HG02678 (cell line): ENCODE measurements at regions not wholly inside any gene's neighbourhood (a gene's known extent, or its start where the extent isn't known, plus 50 kb on each side); places are given as distances from the start of the nearest gene placed in this dataset.
"Not testable (repeated sequence)": the region's sequence is repeated elsewhere in the genome, so short reads cannot be mapped to it uniquely, and the experiment has no call there.

Experiments used
- ATAC-seq: cut with Tn5 transposase; IDR thresholded peaks from one replicate; pipeline ENCODE4 v1.9.1; 2021; ENCODE audit warnings: mild to moderate bottlenecking, moderate library complexity; ENCODE audit not compliant: unreplicated experiment

DNA sequence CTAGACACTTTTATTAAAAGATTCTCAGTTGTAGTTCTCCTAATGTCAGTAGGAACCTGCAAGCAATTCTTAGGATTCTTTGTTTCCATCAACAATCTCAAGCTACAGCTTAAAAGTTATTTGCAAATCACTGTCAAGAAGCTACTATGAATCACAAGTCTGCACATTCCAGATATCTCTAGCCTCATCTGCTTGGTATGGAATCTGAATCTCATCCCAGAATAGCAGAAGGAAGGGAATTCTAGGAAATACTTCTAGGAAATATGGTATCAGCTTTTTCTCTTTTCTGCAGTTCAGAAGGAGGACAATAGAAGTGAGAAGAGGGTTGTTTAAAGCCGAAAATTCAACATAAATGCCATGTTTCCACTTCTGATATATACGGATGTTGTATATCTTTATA, 792.2 kb upstream of the CDH9 start:
- ATAC-seq: no peak

GRCh38 chr5:27821681-27822080, 783.3 kb upstream of the CDH9 start:
- ATAC-seq: no peak

GRCh38 chr5:27818888-27819287, 780.5 kb upstream of the CDH9 start:
- ATAC-seq: no peak

- no peak for ATAC-seq
Observed at GRCh38 chr5:27814983-27815382, 776.6 kb upstream of the CDH9 start.

DNA sequence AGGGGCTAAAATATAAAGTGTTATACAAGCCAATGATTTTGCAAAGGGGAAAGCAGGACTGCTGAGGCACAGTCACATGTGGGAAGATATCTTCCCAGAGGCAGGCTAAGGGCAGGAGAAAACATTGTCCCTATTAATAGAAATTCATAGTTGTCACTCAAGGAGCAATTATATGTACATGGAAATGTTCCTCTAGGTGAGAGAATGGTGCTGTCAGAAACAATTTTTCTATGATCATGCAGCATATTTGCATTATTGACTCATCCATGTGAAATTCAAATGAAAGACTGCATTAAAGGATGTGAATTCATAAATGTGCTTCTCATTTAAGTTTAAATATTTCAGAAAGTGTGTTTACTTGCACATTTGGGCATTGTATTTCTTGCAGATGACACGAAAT, 775.9 kb upstream of the CDH9 start:
- ATAC-seq: no peak

- ATAC-seq: no peak
Observed at GRCh38 chr5:27810458-27810857, 772.1 kb upstream of the CDH9 start.

DNA sequence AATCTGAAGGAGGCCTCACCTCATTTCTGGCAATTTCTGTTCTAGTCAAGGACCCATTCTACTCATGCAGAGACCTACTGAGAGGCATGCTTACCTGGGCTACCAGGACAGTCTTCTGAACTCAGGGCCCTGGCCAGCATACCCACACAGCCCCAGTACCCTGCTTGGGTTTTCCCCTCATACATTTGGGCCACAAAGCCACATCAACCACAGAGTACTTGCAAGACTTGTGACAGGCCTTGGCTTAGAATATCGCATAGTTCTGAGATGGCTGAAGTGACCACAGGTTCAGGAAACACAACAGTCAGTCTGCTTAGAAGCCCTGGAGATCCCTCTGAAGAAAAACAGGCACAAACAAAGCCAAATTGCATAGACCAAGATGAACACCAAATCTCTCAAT, 758.8 kb upstream of the CDH9 start:
- ATAC-seq: no peak

DNA sequence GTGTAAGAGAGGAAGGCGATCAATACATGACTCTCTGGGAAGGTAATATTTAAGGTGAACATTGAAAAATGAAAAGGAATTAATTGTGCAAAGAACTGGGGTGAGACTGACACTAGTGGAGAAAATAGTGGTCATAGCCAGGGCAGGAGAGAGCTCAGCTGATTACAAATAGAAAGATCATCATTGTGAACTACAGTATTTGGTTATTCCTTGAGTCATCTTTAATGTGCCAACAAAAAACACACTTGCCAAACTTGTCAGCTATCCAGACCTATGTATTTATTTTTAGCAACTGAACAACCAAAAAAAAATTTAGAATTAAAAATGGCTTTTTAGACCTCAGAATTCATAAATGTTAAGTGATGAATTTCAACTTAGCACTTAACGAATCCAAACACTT, 749.8 kb upstream of the CDH9 start:
- ATAC-seq: no peak

- ATAC-seq: no peak
Observed at GRCh38 chr5:27784317-27784716, 745.9 kb upstream of the CDH9 start.

DNA sequence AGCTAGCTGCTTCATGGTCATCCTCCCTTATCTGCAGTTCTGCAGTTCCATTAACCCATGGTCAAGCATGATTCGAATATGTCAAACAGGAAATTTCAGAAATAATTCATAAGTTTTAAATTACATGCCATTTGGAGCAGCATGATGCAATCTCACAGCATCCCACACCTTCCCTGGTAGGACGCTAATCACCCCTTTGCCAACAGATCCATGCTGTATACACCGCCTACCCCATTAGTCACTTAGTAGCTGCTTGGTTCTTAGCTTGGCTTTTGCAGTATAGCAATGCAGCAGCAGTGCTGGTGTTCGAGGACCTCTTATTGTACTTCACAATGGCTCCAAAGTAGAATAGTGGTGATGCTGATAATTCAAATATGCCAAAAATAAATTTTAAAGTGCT, 739.7 kb upstream of the CDH9 start:
- ATAC-seq: no peak

DNA sequence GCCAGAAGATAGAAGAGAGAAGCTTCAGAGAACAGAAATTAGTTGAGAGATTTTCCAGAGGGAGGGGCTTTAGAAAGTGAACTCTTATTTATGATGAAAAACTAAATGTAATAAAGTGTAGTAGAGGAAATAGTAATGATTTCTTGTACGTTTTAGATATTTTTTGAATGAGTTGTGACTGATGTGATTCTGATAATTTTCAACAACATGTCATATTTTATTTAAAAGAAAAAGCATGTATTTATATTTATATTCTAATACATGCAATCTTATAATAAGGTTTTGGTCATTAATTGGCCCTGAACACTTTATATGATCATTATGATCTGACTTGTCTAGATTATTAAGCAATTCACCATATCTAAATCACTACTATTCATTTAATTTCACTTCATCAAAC, 735.2 kb upstream of the CDH9 start:
- no peak for ATAC-seq

GRCh38 chr5:27773166-27773565, 734.8 kb upstream of the CDH9 start:
- ATAC-seq: no peak

DNA sequence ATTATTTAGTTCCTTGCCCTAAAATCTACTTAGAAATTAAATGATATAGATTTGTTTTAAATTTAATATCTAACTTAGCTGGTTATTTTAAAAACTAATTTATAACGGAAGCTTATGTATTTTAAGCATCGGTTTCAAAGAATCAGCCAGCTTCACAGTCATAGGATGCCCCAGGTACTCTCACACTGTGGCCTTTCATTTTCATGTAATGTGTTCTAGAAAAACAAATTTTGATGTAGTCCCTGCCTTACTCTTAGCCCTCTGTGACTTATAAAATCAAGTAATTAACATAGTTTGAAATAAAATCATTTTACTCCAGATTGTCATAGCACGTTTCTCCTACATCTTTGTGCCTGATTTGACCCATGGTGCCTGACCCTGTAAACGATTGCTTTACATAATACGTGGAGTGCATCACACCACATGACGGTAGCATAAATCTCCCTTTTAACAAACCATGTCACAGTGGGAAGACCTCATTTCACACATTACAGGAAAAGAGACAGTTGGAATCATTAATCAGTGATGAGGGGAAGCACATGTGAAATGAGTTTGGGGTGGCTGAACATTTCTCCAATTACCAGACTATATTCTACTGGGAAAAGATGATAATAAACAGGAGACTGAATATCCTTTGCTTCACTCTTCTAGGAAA, 731.5 kb upstream of the CDH9 start:
- ATAC-seq: no peak

DNA sequence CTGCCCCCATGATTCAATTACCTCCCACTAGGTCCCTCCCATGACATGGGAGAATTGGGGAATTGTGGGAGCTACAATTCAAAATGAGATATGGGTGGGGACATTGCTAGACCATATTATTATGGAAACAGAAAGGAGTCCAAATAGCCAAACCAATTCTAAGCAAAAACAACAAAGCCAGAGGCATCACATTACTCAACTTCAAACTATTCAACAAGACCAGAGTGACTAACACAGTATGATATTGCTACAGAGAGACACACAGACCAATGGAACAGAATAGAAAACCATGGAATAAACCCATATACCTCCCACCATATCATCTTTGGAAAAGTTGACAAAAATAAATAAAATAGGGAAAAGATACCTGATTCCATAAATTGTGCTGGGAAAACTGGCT, 710.5 kb upstream of the CDH9 start:
- ATAC-seq: no peak

DNA sequence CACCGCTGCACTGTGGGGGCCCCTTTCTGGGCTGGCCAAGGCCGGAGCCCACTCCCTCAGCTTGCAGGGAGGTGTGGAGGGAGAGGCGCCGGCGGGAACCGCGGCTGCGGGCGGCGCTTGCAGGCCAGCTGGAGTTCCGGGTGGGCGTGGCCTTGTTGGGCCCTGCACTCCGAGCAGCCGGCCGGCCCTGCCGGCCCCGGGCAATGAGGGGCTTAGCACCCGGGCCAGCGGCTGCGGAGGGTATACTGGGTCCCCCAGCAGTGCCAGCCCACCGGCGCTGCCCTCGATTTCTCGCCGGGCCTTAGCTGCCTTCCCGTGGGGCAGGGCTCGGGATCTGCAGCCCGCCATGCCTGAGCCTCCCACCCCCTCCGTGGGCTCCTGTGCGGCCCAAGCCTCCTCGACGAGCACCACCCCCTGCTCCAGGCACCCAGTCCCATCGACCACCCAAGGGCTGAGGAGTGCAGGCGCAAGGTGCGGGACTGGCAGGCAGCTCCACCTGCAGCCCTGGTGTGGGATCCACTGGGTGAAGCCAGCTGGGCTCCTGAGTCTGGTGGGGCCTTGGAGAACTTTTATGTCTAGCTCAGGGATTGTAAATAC, 705.1 kb upstream of the CDH9 start:
- ATAC-seq: not testable (repeated sequence)

DNA sequence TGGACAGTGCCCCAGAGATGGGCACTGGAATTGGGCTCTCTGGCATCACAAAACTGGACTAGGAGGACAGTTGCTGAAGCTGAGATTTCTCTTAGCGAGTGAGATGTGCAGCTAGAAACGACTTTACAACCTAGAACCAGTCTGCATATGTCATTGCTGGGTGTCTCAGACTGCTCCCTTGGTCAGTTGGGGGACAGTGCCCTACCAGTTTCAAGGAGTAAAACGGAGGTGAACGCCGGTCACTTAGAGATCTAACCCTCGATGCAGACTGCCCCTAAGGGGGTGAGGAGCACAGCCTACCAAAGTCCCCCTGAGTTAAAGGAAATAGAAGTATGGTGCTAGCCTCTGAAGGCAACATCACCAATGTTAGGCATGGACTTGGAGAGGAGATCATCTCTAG, 704.4 kb upstream of the CDH9 start:
- no peak for ATAC-seq

DNA sequence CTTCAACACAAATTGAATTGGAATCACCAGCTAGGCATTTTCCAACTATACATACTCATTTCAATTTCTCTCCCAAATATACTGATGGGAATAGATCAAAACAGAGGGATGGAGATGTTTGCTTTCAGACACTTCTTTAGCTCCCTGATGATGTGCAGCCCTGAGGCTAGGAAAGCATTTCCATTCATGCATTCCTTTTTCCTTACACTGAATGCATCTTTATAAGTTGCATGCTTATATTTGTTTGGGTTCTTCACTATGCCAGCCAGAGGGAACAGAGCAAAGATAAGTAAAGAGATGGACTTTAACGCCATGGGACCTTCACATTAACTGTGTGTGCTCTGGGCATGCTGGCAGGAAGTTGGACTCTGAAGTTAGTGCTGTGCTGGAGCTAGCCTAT, 696.5 kb upstream of the CDH9 start:
- no peak for ATAC-seq

GRCh38 chr5:27733237-27733636, 694.9 kb upstream of the CDH9 start:
- no peak for ATAC-seq

DNA sequence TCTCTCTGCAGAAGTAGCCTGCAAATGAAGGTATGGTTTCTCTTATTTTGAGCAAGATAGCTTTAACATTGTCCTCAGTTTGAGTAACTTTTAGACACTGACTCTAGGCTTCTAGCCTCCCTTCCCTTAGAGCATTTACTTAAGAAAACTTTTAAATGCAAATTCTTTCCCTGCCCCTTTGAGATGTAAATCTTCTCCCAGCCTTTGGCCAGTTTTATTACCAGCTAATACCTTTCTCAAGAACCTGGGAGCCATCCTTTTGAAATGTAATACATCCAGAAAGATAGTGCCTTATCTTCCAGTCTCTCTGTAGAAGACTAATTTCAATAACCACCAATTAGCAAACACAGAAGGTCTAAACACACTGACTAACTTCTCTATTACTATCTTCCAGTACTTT, 688.9 kb upstream of the CDH9 start:
- ATAC-seq: no peak

DNA sequence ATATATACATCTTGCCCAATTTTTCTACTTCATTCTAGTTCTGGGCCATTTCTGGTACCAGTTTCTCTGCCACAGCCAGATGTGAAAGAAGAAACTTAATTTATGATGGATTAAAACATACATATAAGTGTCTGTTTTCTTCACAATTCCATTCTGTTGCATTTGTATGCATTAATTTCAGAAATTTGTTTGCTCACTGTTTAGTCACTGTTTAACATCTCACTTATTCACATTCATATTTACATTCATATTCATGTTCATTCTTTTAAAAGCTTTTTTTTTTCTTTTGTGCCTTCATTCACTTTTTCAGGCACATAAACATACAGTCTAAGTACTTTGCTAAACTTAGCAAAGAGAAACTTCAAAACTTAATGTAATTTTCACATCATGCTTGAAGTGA, 684.0 kb upstream of the CDH9 start:
- ATAC-seq: no peak

DNA sequence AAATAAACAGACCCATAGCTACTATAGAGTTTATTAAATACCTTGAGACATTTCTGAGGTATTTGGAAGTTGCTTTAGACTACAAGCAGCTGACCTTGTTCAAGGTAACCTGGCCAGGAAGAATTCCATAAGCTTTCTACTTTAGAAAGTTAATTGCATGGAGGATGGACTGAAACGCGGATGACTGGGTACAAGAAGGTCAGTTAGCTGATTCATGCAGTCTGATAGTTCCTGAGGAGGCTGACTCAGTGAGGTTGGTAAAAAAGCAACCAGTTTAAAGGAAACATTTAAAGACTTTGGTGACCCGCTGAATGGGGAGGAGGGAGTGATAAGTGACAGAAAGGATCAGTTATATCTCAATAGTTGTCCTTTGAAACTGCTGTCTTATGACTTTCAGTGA, 670.1 kb upstream of the CDH9 start:
- no peak for ATAC-seq

DNA sequence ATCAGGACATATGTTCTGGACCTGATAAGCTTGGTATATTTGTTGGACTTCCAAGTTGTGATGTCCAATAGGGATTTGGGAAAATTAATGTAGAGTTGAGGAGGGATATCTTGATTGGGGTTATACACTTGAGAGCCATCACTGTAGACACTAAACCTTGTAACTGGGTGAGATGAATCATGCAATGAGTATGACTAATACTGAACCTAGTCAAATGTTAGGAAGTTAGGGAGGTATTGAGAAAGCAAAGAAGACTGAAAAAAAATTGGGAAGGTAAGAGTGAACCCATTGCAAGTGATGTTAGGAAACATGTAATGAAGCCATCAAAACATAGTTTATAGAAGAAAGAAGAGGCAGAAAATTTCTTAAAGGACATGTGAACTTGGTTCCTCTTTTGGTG, 668.4 kb upstream of the CDH9 start:
- ATAC-seq: no peak

GRCh38 chr5:27705661-27706060, 667.3 kb upstream of the CDH9 start:
- ATAC-seq: no peak
